ENCODE measurements at regions not wholly inside any gene's neighbourhood (a gene's known extent, or its start where the extent isn't known, plus 50 kb on each side); places are given as distances from the start of the nearest gene placed in this dataset.

- POLR2A ChIA-PET: no interaction called here
- Histone ChIP-seq H3K9me3 (ENCODE audit: control insufficient read depth, insufficient read depth, low read length) (peaks cover 12% of the 10 kb centered on the region; the same call in 1 of the 2 replicates), H3K27me3 (ENCODE audit: control insufficient read depth, insufficient read depth, low read length) (no peaks in the 10 kb centered on the region), H3K27ac (ENCODE audit: low read depth, low read length) (no peak overlapping the region), H3K4me3 (ENCODE audit: low read depth, low read length) (no peak overlapping the region)
- TF ChIP-seq CTCF (IDR thresholded peaks at IDR 0.05; ENCODE audit: low read depth, low read length): no peak
- CTCF ChIA-PET: interaction anchor here (0.5 to 0.6 kb wide), 2 partner anchors 253 to 1971 kb away, joined by 3 read pairs; no protein-coding TSS in a partner anchor
- DNase-seq (ENCODE audit: low read depth, low spot score): no peak
Observed at GRCh38 chr20:57093766-57094165, 172.7 kb downstream of the BMP7 start.

GRCh38 chr20:57094252-57094891, 172.1 kb downstream of the BMP7 start:
- CTCF ChIA-PET: no interaction called here
- POLR2A ChIA-PET: no interaction called here
- DNase-seq (ENCODE audit: low read depth, low spot score): no peak
- TF ChIP-seq CTCF (IDR thresholded peaks at IDR 0.05; ENCODE audit: low read depth, low read length): no peak
- no peak overlapping the region for H3K27ac ChIP-seq (ENCODE audit: low read depth, low read length)
- H3K9me3 ChIP-seq (ENCODE audit: control insufficient read depth, insufficient read depth, low read length): peaks cover 12% of the 10 kb centered on the region; the same call in 1 of the 2 replicates
- H3K4me3 ChIP-seq (ENCODE audit: low read depth, low read length): no peak overlapping the region
- H3K27me3 ChIP-seq (ENCODE audit: control insufficient read depth, insufficient read depth, low read length): no peaks in the 10 kb centered on the region

GRCh38 chr20:57094991-57095390, 171.4 kb downstream of the BMP7 start:
- TF ChIP-seq CTCF (IDR thresholded peaks at IDR 0.05; ENCODE audit: low read depth, low read length): no peak
- H3K27ac ChIP-seq (ENCODE audit: low read depth, low read length): no peak overlapping the region
- H3K4me3 ChIP-seq (ENCODE audit: low read depth, low read length): no peak overlapping the region
- H3K9me3 ChIP-seq (ENCODE audit: control insufficient read depth, insufficient read depth, low read length): peaks cover 12% of the 10 kb centered on the region; the same call in 1 of the 2 replicates
- no peaks in the 10 kb centered on the region for H3K27me3 ChIP-seq (ENCODE audit: control insufficient read depth, insufficient read depth, low read length)
- ChIA-PET CTCF (interaction anchor here (1.1 kb wide), 1 partner anchor 251 kb away, joined by 4 read pairs; no protein-coding TSS in a partner anchor), POLR2A (no interaction called here)
- DNase-seq (ENCODE audit: low read depth, low spot score): no peak

- POLR2A ChIA-PET: no interaction called here
- no peak for DNase-seq (ENCODE audit: low read depth, low spot score)
- CTCF ChIA-PET: interaction anchor here (0.6 to 1.1 kb wide), 3 partner anchors 167 to 810 kb away, joined by 3 to 4 read pairs (median 3); no protein-coding TSS in a partner anchor
Observed at GRCh38 chr20:57095426-57095825, 171.0 kb downstream of the BMP7 start.

More at GRCh38 chr20:57095426-57095825, 171.0 kb downstream of the BMP7 start:
- no peak for TF ChIP-seq CTCF (IDR thresholded peaks at IDR 0.05; ENCODE audit: low read depth, low read length)
- Histone ChIP-seq H3K9me3 (ENCODE audit: control insufficient read depth, insufficient read depth, low read length) (peaks cover 12% of the 10 kb centered on the region; the same call in 1 of the 2 replicates), H3K27me3 (ENCODE audit: control insufficient read depth, insufficient read depth, low read length) (no peaks in the 10 kb centered on the region), H3K27ac (ENCODE audit: low read depth, low read length) (no peak overlapping the region), H3K4me3 (ENCODE audit: low read depth, low read length) (no peak overlapping the region)

Measured in AG04450 (cell line).